ENCODE measurements at regions not wholly inside any gene's neighbourhood (a gene's known extent, or its start where the extent isn't known, plus 50 kb on each side); places are given as distances from the start of the nearest gene placed in this dataset.
"Not testable (repeated sequence)": the region's sequence is repeated elsewhere in the genome, so short reads cannot be mapped to it uniquely, and the experiment has no call there.

- DNase-seq: no peak
Observed at GRCh38 chr1:67528141-67528540, 97.9 kb upstream of the SERBP1 start.

- no peak for DNase-seq
Observed at GRCh38 chr1:67530071-67530470, 99.9 kb upstream of the SERBP1 start.

- DNase-seq: peak in 20 of 56 donors; percentile 1 to 60 (median 21)
Observed at GRCh38 chr1:67532452-67533216, 102.4 kb upstream of the SERBP1 start.

GRCh38 chr1:67534627-67535065 is 104.4 kb upstream of the SERBP1 start:
- no peak for DNase-seq

GRCh38 chr1:67535474-67535873 is 105.3 kb upstream of the SERBP1 start:
- peak in 40 of 56 donors; percentile 3 to 69 (median 26) for DNase-seq

GRCh38 chr1:67536957-67537666 is 106.9 kb upstream of the SERBP1 start:
- peak in 33 of 56 donors; percentile 10 to 74 (median 32) for DNase-seq

GRCh38 chr1:67537667-67538018 is 107.4 kb upstream of the SERBP1 start:
- DNase-seq: peak in 11 of 56 donors; percentile 3 to 57 (median 16)

- DNase-seq: no peak
Observed at GRCh38 chr1:67540025-67540732, 110.0 kb upstream of the SERBP1 start.

GRCh38 chr1:67540733-67541125 is 110.5 kb upstream of the SERBP1 start:
- DNase-seq: no peak

GRCh38 chr1:67542747-67543146 is 112.5 kb upstream of the SERBP1 start:
- DNase-seq: no peak

- no peak for DNase-seq
Observed at GRCh38 chr1:67544921-67545320, 114.7 kb upstream of the SERBP1 start.

- no peak for DNase-seq
Observed at GRCh38 chr1:67545364-67545763, 115.2 kb upstream of the SERBP1 start.

GRCh38 chr1:67551375-67551774 is 121.2 kb upstream of the SERBP1 start:
- no peak for DNase-seq

GRCh38 chr1:67552336-67552759 is 122.1 kb upstream of the SERBP1 start:
- DNase-seq: no peak

- DNase-seq: not testable (repeated sequence)
Observed at GRCh38 chr1:67554204-67554603, 124.0 kb upstream of the SERBP1 start.

GRCh38 chr1:67555461-67556296 is 125.5 kb upstream of the SERBP1 start:
- peak in 22 of 56 donors; percentile 4 to 58 (median 17) for DNase-seq

GRCh38 chr1:67556297-67556900 is 126.2 kb upstream of the SERBP1 start:
- DNase-seq: no peak

GRCh38 chr1:67557696-67558448 is 127.1 kb upstream of the GADD45A start:
- DNase-seq: no peak

- DNase-seq: no peak
Observed at GRCh38 chr1:67558449-67559193, 126.4 kb upstream of the GADD45A start.
